ENCODE measurements at regions not wholly inside any gene's neighbourhood (a gene's known extent, or its start where the extent isn't known, plus 50 kb on each side); places are given as distances from the start of the nearest gene placed in this dataset.

GRCh38 chr11:64445651-64446050, 86.7 kb downstream of the RPS6KA4 start:
- no peak for DNase-seq
- Histone ChIP-seq H3K4me3 (ENCODE audit: low read depth, low read length) (no peak overlapping the region), H3K36me3 (ENCODE audit: control insufficient read depth, insufficient read depth, low read length) (no peaks in the 10 kb centered on the region), H3K4me1 (peaks cover 17% of the 10 kb centered on the region), H3K9me3 (no peaks in the 10 kb centered on the region), H3K27me3 (replicated peaks; ENCODE audit: control insufficient read depth, insufficient read depth, low read length) (no peaks in the 10 kb centered on the region; the same call in 1 of the 2 replicates)
- Mint-ChIP-seq H3K27me3 (ENCODE audit: insufficient read depth, unreplicated experiment) (no peaks in the 10 kb centered on the region), H3K9me3 (ENCODE audit: unreplicated experiment) (no peaks in the 10 kb centered on the region), H3K36me3 (ENCODE audit: insufficient read depth, unreplicated experiment) (peaks cover 14% of the 10 kb centered on the region), H3K27ac (ENCODE audit: unreplicated experiment) (no peak overlapping the region), H3K4me1 (ENCODE audit: low read depth, unreplicated experiment) (peaks cover 20% of the 10 kb centered on the region), H3K4me3 (ENCODE audit: unreplicated experiment) (no peak overlapping the region)
- ChIA-PET CTCF (no interaction called here), POLR2A (no interaction called here)
- intact Hi-C loops (cut with micrococcal nuclease; ENCODE audit: unreplicated experiment), result loop anchor here (5.0 kb wide), 1 partner anchor 122 kb away; no protein-coding TSS in a partner anchor
- no TSS peak for BruUV-seq (replicated peaks)
- TF ChIP-seq, protein P1, sequence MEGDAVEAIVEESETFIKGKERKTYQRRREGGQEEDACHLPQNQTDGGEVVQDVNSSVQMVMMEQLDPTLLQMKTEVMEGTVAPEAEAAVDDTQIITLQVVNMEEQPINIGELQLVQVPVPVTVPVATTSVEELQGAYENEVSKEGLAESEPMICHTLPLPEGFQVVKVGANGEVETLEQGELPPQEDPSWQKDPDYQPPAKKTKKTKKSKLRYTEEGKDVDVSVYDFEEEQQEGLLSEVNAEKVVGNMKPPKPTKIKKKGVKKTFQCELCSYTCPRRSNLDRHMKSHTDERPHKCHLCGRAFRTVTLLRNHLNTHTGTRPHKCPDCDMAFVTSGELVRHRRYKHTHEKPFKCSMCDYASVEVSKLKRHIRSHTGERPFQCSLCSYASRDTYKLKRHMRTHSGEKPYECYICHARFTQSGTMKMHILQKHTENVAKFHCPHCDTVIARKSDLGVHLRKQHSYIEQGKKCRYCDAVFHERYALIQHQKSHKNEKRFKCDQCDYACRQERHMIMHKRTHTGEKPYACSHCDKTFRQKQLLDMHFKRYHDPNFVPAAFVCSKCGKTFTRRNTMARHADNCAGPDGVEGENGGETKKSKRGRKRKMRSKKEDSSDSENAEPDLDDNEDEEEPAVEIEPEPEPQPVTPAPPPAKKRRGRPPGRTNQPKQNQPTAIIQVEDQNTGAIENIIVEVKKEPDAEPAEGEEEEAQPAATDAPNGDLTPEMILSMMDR (IDR thresholded peaks at IDR 0.05; ENCODE audit: insufficient read depth in 1 of 2, low read depth in 1 of 2, low read length in 1 of 2, severe bottlenecking in 1 of 2, unreplicated experiment in 1 of 2), result no peak

DNA sequence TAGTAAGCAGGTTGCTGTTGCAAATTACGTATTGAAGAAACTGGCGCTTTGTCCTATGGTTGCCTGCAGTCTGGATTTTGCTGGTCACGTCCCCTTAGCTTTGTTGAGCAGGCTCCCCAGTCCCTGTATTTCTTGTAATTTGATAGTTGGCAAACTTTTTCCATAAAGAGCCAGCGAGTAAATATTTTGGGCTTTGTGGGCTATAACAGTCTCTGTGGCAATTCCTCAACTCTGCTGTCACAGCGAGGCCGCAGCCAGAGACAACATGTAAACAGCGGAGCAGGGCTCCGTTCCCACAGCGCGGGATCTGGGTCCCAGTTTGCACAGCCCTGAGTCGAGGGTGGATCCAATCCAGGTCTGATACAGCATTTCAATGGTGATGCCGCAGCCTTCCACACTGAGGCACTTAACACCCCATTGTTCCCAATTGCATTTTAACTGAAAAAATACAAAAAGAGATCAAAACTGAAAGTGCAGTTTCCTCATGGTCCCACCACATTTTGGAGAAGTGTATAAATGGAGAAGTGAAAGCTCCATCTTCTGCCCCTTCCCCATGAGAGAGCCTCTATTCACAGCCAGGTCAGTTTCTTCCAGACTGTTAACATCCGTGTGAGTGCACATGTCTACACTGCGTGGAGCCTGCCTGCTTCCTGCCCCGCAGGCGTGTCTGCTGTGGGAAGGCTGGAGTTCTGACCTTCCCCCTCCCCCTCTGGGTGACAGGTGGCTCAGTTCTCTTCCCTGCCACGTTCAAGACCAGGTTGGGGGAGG, 89.1 kb downstream of the RPS6KA4 start:
- no TSS peak for BruUV-seq (replicated peaks)
- Histone ChIP-seq H3K9me3 (no peaks in the 10 kb centered on the region), H3K4me3 (ENCODE audit: low read depth, low read length) (peak overlapping the region; percentile 11; the same call in 1 of the 2 replicates), H3K27me3 (replicated peaks; ENCODE audit: control insufficient read depth, insufficient read depth, low read length) (no peaks in the 10 kb centered on the region; the same call in 1 of the 2 replicates), H3K36me3 (ENCODE audit: control insufficient read depth, insufficient read depth, low read length) (no peaks in the 10 kb centered on the region), H3K4me1 (peaks cover 17% of the 10 kb centered on the region)
- POLR2A ChIA-PET, result interaction anchor here (0.5 to 1.8 kb wide), 3 partner anchors 14 to 143 kb away, joined by 3 to 7 read pairs (median 5); partner anchors contain the start of genes ESRRA and PRDX5
- CTCF ChIA-PET, result interaction anchor here (0.7 to 3.0 kb wide), 19 partner anchors 9 to 331 kb away, joined by 3 to 51 read pairs (median 6); partner anchors contain the start of genes PRDX5, SF1 and TRMT112
- Mint-ChIP-seq H3K27me3 (ENCODE audit: insufficient read depth, unreplicated experiment) (no peaks in the 10 kb centered on the region), H3K36me3 (ENCODE audit: insufficient read depth, unreplicated experiment) (peaks cover 14% of the 10 kb centered on the region), H3K4me1 (ENCODE audit: low read depth, unreplicated experiment) (peaks cover 20% of the 10 kb centered on the region), H3K9me3 (ENCODE audit: unreplicated experiment) (no peaks in the 10 kb centered on the region), H3K27ac (ENCODE audit: unreplicated experiment) (no peak overlapping the region), H3K4me3 (ENCODE audit: unreplicated experiment) (peak overlapping the region; percentile 89)
- TF ChIP-seq, protein P1 (IDR thresholded peaks at IDR 0.05; ENCODE audit: insufficient read depth in 1 of 2, low read depth in 1 of 2, low read length in 1 of 2, severe bottlenecking in 1 of 2, unreplicated experiment in 1 of 2), result no peak
- intact Hi-C loops (cut with micrococcal nuclease; ENCODE audit: unreplicated experiment), result loop anchor here (2.0 to 5.0 kb wide), 4 partner anchors 61 to 131 kb away; partner anchors contain the start of genes RPS6KA4 and TRMT112
- DNase-seq, result peak in 1 of 2 experiments; percentile 32

DNA sequence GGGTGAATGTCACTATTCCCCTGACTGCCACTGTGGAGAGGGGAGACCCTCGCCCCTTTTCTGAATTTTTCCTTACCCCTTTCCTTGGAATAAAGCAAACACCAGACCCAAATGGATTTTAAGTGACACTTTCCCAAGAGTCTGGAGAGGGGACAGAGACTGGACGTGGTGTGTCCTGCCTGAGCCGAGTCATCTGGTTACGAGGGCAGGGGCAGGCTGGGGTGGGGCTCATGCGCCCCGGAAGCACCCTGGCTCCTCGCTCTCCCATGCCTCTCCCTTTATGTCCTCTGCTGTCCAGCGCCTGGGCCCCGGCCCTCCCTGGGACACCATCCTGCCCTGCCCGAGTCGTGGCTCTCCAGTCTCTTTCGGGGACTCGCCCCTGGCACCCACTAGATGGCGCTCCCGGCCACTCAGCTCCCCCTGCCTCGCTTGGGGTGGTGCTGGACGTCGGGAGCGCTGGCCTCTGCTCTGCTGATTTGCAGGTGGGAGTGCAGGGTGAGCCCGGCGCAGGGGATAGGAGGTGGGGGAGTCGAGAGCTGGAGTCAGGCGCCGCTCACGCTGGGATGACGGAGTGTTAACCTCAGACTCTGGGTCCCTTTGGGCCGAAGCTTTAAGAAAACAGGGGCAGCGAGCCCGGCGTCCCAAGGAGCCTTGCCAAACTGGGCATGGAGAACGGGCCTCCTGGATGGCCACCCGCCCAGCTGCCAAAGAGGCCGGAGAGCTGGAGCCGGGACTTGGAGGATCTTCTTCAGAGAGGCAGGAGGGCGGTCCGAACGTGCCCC, 89.8 kb downstream of the RPS6KA4 start:
- Histone ChIP-seq H3K27me3 (replicated peaks; ENCODE audit: control insufficient read depth, insufficient read depth, low read length) (no peaks in the 10 kb centered on the region; the same call in 1 of the 2 replicates), H3K4me1 (peaks cover 17% of the 10 kb centered on the region), H3K9me3 (no peaks in the 10 kb centered on the region), H3K36me3 (ENCODE audit: control insufficient read depth, insufficient read depth, low read length) (no peaks in the 10 kb centered on the region), H3K4me3 (ENCODE audit: low read depth, low read length) (peak overlapping the region; percentile 53)
- Mint-ChIP-seq H3K4me1 (ENCODE audit: low read depth, unreplicated experiment) (peaks cover 20% of the 10 kb centered on the region), H3K9me3 (ENCODE audit: unreplicated experiment) (no peaks in the 10 kb centered on the region), H3K36me3 (ENCODE audit: insufficient read depth, unreplicated experiment) (peaks cover 14% of the 10 kb centered on the region), H3K4me3 (ENCODE audit: unreplicated experiment) (peak overlapping the region; percentile 89), H3K27ac (ENCODE audit: unreplicated experiment) (peak overlapping the region; percentile 67), H3K27me3 (ENCODE audit: insufficient read depth, unreplicated experiment) (no peaks in the 10 kb centered on the region)
- TF ChIP-seq, protein P1 (IDR thresholded peaks at IDR 0.05; ENCODE audit: insufficient read depth in 1 of 2, low read depth in 1 of 2, low read length in 1 of 2, severe bottlenecking in 1 of 2, unreplicated experiment in 1 of 2), result peak; percentile 88 to 97
- intact Hi-C loops (cut with micrococcal nuclease; ENCODE audit: unreplicated experiment), result loop anchor here (1.0 to 5.0 kb wide), 6 partner anchors 42 to 205 kb away; partner anchors contain the start of genes RPS6KA4 and TRMT112
- BruUV-seq (replicated peaks), result no TSS peak
- ChIA-PET POLR2A (interaction anchor here (0.5 to 1.8 kb wide), 4 partner anchors 18 to 144 kb away, joined by 3 to 5 read pairs (median 4); partner anchors contain the start of genes ESRRA and PRDX5), CTCF (interaction anchor here (0.5 to 3.0 kb wide), 32 partner anchors 10 to 1720 kb away, joined by 3 to 51 read pairs (median 4); partner anchors contain the start of genes PRDX5, SF1 and TRMT112)
- peak; percentile 90 to 92 for DNase-seq

Data from Caco-2 (cell line).